ENCODE measurements at regions not wholly inside any gene's neighbourhood (a gene's known extent, or its start where the extent isn't known, plus 50 kb on each side); places are given as distances from the start of the nearest gene placed in this dataset.

DNA sequence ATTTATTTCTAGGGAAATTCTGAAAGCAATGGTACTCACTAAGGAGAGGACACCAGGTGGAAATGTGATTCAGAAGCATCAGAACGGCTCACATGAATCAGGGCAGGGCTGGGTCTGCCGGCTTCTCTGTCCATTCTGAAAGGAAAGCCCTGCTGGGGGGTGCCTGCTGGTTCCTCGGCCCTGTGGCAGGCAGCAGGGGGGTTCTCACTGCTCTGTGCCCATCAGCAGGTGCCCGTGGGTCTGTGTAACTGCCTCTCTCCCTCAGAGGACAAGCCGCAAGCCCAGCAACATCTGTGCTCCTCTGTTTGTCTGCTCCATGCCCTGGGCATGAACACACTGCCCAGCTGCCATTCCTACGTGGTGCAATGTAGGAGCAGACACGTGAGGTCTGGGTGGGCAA is 74.9 kb upstream of the ZNF423 start:
- Histone ChIP-seq H3K27ac (ENCODE audit: low read depth, low read length) (no peak overlapping the region), H3K4me1 (ENCODE audit: insufficient read depth, low read length) (no peaks in the 10 kb centered on the region), H3K27me3 (ENCODE audit: insufficient read depth, low read length) (peaks cover 4% of the 10 kb centered on the region), H3K4me3 (ENCODE audit: insufficient read depth, low read depth, low read length) (no peak overlapping the region), H3K9me3 (ENCODE audit: insufficient read depth, low read depth, low read length) (no peaks in the 10 kb centered on the region), H3K36me3 (ENCODE audit: insufficient read depth, low read length) (no peaks in the 10 kb centered on the region), H3K79me2 (ENCODE audit: insufficient read depth, low read length) (no peaks in the 10 kb centered on the region), H4K20me1 (ENCODE audit: insufficient read depth, low read length) (no peaks in the 10 kb centered on the region), H3K4me2 (ENCODE audit: low read length) (no peak overlapping the region), H2AFZ (ENCODE audit: low read depth, low read length) (no peak overlapping the region), H3K9ac (ENCODE audit: low read length) (no peak overlapping the region)
- no peak overlapping the region for H3K4me3 Mint-ChIP-seq (ENCODE audit: unreplicated experiment)
- TF ChIP-seq EZH2 (IDR thresholded peaks at IDR 0.05; ENCODE audit: insufficient read depth, low read length), result no peak
- TF ChIP-seq, protein P1, sequence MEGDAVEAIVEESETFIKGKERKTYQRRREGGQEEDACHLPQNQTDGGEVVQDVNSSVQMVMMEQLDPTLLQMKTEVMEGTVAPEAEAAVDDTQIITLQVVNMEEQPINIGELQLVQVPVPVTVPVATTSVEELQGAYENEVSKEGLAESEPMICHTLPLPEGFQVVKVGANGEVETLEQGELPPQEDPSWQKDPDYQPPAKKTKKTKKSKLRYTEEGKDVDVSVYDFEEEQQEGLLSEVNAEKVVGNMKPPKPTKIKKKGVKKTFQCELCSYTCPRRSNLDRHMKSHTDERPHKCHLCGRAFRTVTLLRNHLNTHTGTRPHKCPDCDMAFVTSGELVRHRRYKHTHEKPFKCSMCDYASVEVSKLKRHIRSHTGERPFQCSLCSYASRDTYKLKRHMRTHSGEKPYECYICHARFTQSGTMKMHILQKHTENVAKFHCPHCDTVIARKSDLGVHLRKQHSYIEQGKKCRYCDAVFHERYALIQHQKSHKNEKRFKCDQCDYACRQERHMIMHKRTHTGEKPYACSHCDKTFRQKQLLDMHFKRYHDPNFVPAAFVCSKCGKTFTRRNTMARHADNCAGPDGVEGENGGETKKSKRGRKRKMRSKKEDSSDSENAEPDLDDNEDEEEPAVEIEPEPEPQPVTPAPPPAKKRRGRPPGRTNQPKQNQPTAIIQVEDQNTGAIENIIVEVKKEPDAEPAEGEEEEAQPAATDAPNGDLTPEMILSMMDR (IDR thresholded peaks at IDR 0.05; ENCODE audit: insufficient read depth, low read depth, low read length), result no peak
- H3K27me3 Mint-ChIP-seq (ENCODE audit: low read depth, unreplicated experiment), result peaks cover 30% of the 10 kb centered on the region
- no peak for FAIRE-seq
- H3K9me3 Mint-ChIP-seq (ENCODE audit: unreplicated experiment), result no peaks in the 10 kb centered on the region
- DNase-seq (ENCODE audit: low read depth), result no peak
- peaks cover 2% of the 10 kb centered on the region for H3K36me3 Mint-ChIP-seq (ENCODE audit: low read depth, unreplicated experiment)
- no peak overlapping the region for H3K27ac Mint-ChIP-seq (ENCODE audit: unreplicated experiment)
- H3K4me1 Mint-ChIP-seq (ENCODE audit: low read depth, unreplicated experiment), result peaks cover 9% of the 10 kb centered on the region

DNA sequence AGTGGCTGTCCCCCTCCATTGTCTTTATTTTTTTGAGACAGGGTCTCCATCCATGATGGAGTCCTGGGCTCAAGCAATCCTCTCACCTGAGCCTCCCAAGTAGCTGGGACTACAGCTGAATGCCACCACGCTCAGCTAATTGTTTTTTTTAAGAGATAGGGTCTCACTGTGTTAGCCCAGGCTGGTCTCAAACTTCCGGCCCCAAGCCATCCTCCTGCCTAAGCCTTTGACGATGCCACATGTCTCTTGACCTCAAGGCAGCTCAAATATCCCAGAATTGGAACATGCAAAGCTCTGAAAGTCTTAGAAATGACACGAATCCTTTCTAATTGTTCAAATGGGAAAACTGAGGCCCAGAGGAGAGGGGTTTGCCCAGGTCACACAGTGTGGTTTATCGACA is 75.4 kb upstream of the ZNF423 start:
- peaks cover 26% of the 10 kb centered on the region for H3K27me3 Mint-ChIP-seq (ENCODE audit: low read depth, unreplicated experiment)
- Histone ChIP-seq H3K36me3 (ENCODE audit: insufficient read depth, low read length) (no peaks in the 10 kb centered on the region), H4K20me1 (ENCODE audit: insufficient read depth, low read length) (no peaks in the 10 kb centered on the region), H3K4me1 (ENCODE audit: insufficient read depth, low read length) (no peaks in the 10 kb centered on the region), H3K4me3 (ENCODE audit: insufficient read depth, low read depth, low read length) (no peak overlapping the region), H3K79me2 (ENCODE audit: insufficient read depth, low read length) (no peaks in the 10 kb centered on the region), H3K4me2 (ENCODE audit: low read length) (no peak overlapping the region), H2AFZ (ENCODE audit: low read depth, low read length) (no peak overlapping the region), H3K9me3 (ENCODE audit: insufficient read depth, low read depth, low read length) (no peaks in the 10 kb centered on the region), H3K27me3 (ENCODE audit: insufficient read depth, low read length) (no peaks in the 10 kb centered on the region), H3K9ac (ENCODE audit: low read length) (no peak overlapping the region), H3K27ac (ENCODE audit: low read depth, low read length) (no peak overlapping the region)
- no peak overlapping the region for H3K4me3 Mint-ChIP-seq (ENCODE audit: unreplicated experiment)
- no peak for DNase-seq (ENCODE audit: low read depth)
- no peak for TF ChIP-seq EZH2 (IDR thresholded peaks at IDR 0.05; ENCODE audit: insufficient read depth, low read length)
- TF ChIP-seq, protein P1 (IDR thresholded peaks at IDR 0.05; ENCODE audit: insufficient read depth, low read depth, low read length), result no peak
- H3K4me1 Mint-ChIP-seq (ENCODE audit: low read depth, unreplicated experiment), result peaks cover 9% of the 10 kb centered on the region
- no peak for FAIRE-seq
- H3K36me3 Mint-ChIP-seq (ENCODE audit: low read depth, unreplicated experiment), result peaks cover 2% of the 10 kb centered on the region
- H3K9me3 Mint-ChIP-seq (ENCODE audit: unreplicated experiment), result no peaks in the 10 kb centered on the region
- H3K27ac Mint-ChIP-seq (ENCODE audit: unreplicated experiment), result no peak overlapping the region

DNA sequence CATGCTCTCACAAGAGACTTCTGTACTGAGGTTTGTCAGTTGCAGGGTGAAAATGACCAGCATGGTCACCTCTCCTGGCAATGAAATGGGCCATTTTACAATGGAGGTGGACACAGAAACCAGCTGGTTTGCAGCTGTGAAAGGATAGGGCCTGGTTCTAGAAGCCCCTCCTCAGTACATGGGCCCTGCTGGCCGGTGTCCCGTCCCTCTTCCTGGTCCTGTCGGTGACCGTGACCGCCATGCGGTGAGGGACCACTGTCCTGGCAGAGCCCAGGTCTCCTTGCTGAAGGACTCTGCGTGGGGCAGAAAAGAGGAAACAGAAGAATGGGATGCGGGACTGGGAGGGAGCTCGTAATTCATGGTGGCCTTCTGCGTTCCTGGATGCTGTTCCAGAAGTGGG is 76.0 kb upstream of the ZNF423 start:
- H3K27me3 Mint-ChIP-seq (ENCODE audit: low read depth, unreplicated experiment), result peaks cover 24% of the 10 kb centered on the region
- no peak for TF ChIP-seq EZH2 (IDR thresholded peaks at IDR 0.05; ENCODE audit: insufficient read depth, low read length)
- TF ChIP-seq, protein P1 (IDR thresholded peaks at IDR 0.05; ENCODE audit: insufficient read depth, low read depth, low read length), result no peak
- H3K27ac ChIP-seq (ENCODE audit: low read depth, low read length), result no peak overlapping the region
- no peaks in the 10 kb centered on the region for H3K36me3 ChIP-seq (ENCODE audit: insufficient read depth, low read length)
- H3K36me3 Mint-ChIP-seq (ENCODE audit: low read depth, unreplicated experiment), result peaks cover 2% of the 10 kb centered on the region
- H3K79me2 ChIP-seq (ENCODE audit: insufficient read depth, low read length), result no peaks in the 10 kb centered on the region
- H3K27me3 ChIP-seq (ENCODE audit: insufficient read depth, low read length), result no peaks in the 10 kb centered on the region
- no peaks in the 10 kb centered on the region for H3K9me3 ChIP-seq (ENCODE audit: insufficient read depth, low read depth, low read length)
- no peak overlapping the region for H3K4me3 Mint-ChIP-seq (ENCODE audit: unreplicated experiment)
- H3K4me2 ChIP-seq (ENCODE audit: low read length), result no peak overlapping the region
- H3K9me3 Mint-ChIP-seq (ENCODE audit: unreplicated experiment), result no peaks in the 10 kb centered on the region
- H3K4me3 ChIP-seq (ENCODE audit: insufficient read depth, low read depth, low read length), result no peak overlapping the region
- no peak overlapping the region for H3K9ac ChIP-seq (ENCODE audit: low read length)
- no peaks in the 10 kb centered on the region for H4K20me1 ChIP-seq (ENCODE audit: insufficient read depth, low read length)
- no peaks in the 10 kb centered on the region for H3K4me1 ChIP-seq (ENCODE audit: insufficient read depth, low read length)
- H2AFZ ChIP-seq (ENCODE audit: low read depth, low read length), result no peak overlapping the region
- DNase-seq (ENCODE audit: low read depth), result no peak
- no peak for FAIRE-seq
- no peak overlapping the region for H3K27ac Mint-ChIP-seq (ENCODE audit: unreplicated experiment)
- H3K4me1 Mint-ChIP-seq (ENCODE audit: low read depth, unreplicated experiment), result peaks cover 9% of the 10 kb centered on the region

All from astrocyte (in vitro differentiated cells and primary cell).